ENCODE measurements at regions not wholly inside any gene's neighbourhood (a gene's known extent, or its start where the extent isn't known, plus 50 kb on each side); places are given as distances from the start of the nearest gene placed in this dataset.

DNA sequence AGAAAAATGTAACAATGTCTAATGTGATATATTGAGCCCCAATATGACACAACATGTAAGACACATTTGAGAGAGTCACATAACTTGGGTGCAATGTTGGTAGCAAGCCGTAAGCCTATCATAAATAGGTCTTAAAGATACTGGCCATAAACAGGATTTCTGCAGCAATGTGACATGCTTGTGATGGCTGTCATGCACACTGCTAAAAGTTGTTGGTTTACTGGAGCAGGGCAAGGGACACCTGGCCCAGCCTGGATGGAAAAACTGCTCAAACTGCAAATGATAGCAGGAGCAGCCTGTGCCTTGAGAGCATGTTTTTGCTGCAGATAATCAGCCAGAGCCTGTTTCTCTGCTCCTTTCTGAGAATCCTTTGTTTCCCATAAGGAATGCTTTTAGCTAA, 136.7 kb upstream of the ZNF91 start:
- H3K4me1 ChIP-seq (ENCODE audit: control insufficient read depth in 4 of 4, insufficient read depth in 4 of 4, low read length in 3 of 4) = no peaks in the 10 kb centered on the region
- H3K36me3 ChIP-seq (ENCODE audit: control insufficient read depth in 4 of 4, insufficient read depth in 3 of 4, low read depth in 1 of 4, low read length in 3 of 4) = no peaks in the 10 kb centered on the region
- H3K27ac ChIP-seq (ENCODE audit: low read depth in 1 of 2, low read length in 2 of 2) = no peak overlapping the region
- TF ChIP-seq FOXA2 (IDR thresholded peaks at IDR 0.05) = no peak
- TF ChIP-seq, protein P1, sequence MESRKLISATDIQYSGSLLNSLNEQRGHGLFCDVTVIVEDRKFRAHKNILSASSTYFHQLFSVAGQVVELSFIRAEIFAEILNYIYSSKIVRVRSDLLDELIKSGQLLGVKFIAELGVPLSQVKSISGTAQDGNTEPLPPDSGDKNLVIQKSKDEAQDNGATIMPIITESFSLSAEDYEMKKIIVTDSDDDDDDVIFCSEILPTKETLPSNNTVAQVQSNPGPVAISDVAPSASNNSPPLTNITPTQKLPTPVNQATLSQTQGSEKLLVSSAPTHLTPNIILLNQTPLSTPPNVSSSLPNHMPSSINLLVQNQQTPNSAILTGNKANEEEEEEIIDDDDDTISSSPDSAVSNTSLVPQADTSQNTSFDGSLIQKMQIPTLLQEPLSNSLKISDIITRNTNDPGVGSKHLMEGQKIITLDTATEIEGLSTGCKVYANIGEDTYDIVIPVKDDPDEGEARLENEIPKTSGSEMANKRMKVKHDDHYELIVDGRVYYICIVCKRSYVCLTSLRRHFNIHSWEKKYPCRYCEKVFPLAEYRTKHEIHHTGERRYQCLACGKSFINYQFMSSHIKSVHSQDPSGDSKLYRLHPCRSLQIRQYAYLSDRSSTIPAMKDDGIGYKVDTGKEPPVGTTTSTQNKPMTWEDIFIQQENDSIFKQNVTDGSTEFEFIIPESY (IDR thresholded peaks at IDR 0.05) = no peak
- TF ChIP-seq SP1 (IDR thresholded peaks at IDR 0.05) = no peak
- TF ChIP-seq RAD21 (IDR thresholded peaks at IDR 0.05) = no peak
- TF ChIP-seq HNF4A (conservative IDR thresholded peaks at IDR 0.05) = no peak
- TF ChIP-seq GABPA (IDR thresholded peaks at IDR 0.05 in 1 of 2, conservative IDR thresholded peaks at IDR 0.05 in 1 of 2) = no peak
- TF ChIP-seq HNF4G (IDR thresholded peaks at IDR 0.05) = no peak
- TF ChIP-seq JUND (IDR thresholded peaks at IDR 0.05) = no peak
- TF ChIP-seq, protein P2, sequence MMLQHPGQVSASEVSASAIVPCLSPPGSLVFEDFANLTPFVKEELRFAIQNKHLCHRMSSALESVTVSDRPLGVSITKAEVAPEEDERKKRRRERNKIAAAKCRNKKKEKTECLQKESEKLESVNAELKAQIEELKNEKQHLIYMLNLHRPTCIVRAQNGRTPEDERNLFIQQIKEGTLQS (IDR thresholded peaks at IDR 0.05) = no peak
- no peak for TF ChIP-seq TAF1 (conservative IDR thresholded peaks at IDR 0.05)
- TF ChIP-seq, protein P3, sequence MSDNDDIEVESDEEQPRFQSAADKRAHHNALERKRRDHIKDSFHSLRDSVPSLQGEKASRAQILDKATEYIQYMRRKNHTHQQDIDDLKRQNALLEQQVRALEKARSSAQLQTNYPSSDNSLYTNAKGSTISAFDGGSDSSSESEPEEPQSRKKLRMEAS (IDR thresholded peaks at IDR 0.05) = no peak
- no peak for TF ChIP-seq EGR1 (IDR thresholded peaks at IDR 0.05; ENCODE audit: low read depth in 2 of 2)
- no peak for TF ChIP-seq RXRA (IDR thresholded peaks at IDR 0.05)
- TF ChIP-seq, protein P4, sequence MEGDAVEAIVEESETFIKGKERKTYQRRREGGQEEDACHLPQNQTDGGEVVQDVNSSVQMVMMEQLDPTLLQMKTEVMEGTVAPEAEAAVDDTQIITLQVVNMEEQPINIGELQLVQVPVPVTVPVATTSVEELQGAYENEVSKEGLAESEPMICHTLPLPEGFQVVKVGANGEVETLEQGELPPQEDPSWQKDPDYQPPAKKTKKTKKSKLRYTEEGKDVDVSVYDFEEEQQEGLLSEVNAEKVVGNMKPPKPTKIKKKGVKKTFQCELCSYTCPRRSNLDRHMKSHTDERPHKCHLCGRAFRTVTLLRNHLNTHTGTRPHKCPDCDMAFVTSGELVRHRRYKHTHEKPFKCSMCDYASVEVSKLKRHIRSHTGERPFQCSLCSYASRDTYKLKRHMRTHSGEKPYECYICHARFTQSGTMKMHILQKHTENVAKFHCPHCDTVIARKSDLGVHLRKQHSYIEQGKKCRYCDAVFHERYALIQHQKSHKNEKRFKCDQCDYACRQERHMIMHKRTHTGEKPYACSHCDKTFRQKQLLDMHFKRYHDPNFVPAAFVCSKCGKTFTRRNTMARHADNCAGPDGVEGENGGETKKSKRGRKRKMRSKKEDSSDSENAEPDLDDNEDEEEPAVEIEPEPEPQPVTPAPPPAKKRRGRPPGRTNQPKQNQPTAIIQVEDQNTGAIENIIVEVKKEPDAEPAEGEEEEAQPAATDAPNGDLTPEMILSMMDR (IDR thresholded peaks at IDR 0.05; ENCODE audit: low read depth, low read length, missing input control) = no peak
- TF ChIP-seq NR2F2 (IDR thresholded peaks at IDR 0.05) = no peak
- TF ChIP-seq FOXA1 (IDR thresholded peaks at IDR 0.05) = no peak
- TF ChIP-seq YY1 (IDR thresholded peaks at IDR 0.05) = no peak
- TF ChIP-seq, protein P5, sequence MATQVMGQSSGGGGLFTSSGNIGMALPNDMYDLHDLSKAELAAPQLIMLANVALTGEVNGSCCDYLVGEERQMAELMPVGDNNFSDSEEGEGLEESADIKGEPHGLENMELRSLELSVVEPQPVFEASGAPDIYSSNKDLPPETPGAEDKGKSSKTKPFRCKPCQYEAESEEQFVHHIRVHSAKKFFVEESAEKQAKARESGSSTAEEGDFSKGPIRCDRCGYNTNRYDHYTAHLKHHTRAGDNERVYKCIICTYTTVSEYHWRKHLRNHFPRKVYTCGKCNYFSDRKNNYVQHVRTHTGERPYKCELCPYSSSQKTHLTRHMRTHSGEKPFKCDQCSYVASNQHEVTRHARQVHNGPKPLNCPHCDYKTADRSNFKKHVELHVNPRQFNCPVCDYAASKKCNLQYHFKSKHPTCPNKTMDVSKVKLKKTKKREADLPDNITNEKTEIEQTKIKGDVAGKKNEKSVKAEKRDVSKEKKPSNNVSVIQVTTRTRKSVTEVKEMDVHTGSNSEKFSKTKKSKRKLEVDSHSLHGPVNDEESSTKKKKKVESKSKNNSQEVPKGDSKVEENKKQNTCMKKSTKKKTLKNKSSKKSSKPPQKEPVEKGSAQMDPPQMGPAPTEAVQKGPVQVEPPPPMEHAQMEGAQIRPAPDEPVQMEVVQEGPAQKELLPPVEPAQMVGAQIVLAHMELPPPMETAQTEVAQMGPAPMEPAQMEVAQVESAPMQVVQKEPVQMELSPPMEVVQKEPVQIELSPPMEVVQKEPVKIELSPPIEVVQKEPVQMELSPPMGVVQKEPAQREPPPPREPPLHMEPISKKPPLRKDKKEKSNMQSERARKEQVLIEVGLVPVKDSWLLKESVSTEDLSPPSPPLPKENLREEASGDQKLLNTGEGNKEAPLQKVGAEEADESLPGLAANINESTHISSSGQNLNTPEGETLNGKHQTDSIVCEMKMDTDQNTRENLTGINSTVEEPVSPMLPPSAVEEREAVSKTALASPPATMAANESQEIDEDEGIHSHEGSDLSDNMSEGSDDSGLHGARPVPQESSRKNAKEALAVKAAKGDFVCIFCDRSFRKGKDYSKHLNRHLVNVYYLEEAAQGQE (IDR thresholded peaks at IDR 0.05) = no peak
- H3K9ac ChIP-seq (ENCODE audit: low read depth in 1 of 2, low read length in 2 of 2) = no peak overlapping the region
- 87% methylated on average over 1 of the region's 1 CpG for WGBS
- H3K9me3 ChIP-seq (ENCODE audit: control insufficient read depth in 4 of 4, low read length in 3 of 4) = peaks cover 4 to 18% (median 9%) of the 10 kb centered on the region in 4 donors
- DNase-seq (ENCODE audit: low spot score) = no peak
- H3K4me3 ChIP-seq (ENCODE audit: low read depth in 1 of 3, low read length in 3 of 3) = no peak overlapping the region
- H3K27me3 ChIP-seq (ENCODE audit: control insufficient read depth in 4 of 4, insufficient read depth in 4 of 4, low read length in 3 of 4) = no peaks in the 10 kb centered on the region

Data from liver (tissue), 8 donors.